NCI-H510A treated with DMSO at 0.1 percent for 48 hours (cell line): ENCODE measurements at regions not wholly inside any gene's neighbourhood (a gene's known extent, or its start where the extent isn't known, plus 50 kb on each side); places are given as distances from the start of the nearest gene placed in this dataset.
"Not testable (repeated sequence)": the region's sequence is repeated elsewhere in the genome, so short reads cannot be mapped to it uniquely, and the experiment has no call there.

Source experiments
- DNase-seq: peaks from one replicate; lab custom pipeline; 2025; lab: John Stamatoyannopoulos, UW

GRCh38 chr3:22691856-22692628 lies 511.1 kb upstream of the UBE2E2 start:
- no peak for DNase-seq

GRCh38 chr3:22700876-22701275 lies 502.3 kb upstream of the UBE2E2 start:
- no peak for DNase-seq

- no peak for DNase-seq
Observed at GRCh38 chr3:22704166-22704565, 499.0 kb upstream of the UBE2E2 start.

GRCh38 chr3:22704571-22705354 lies 498.4 kb upstream of the UBE2E2 start:
- DNase-seq, result no peak

- not testable (repeated sequence) for DNase-seq
Observed at GRCh38 chr3:22706922-22707321, 496.2 kb upstream of the UBE2E2 start.

- DNase-seq, result no peak
Observed at GRCh38 chr3:22713936-22714335, 489.2 kb upstream of the UBE2E2 start.

GRCh38 chr3:22714749-22715148 lies 488.4 kb upstream of the UBE2E2 start:
- DNase-seq, result no peak

GRCh38 chr3:22720596-22720995 lies 482.5 kb upstream of the UBE2E2 start:
- DNase-seq, result no peak

- no peak for DNase-seq
Observed at GRCh38 chr3:22724420-22724819, 478.7 kb upstream of the UBE2E2 start.

- DNase-seq, result no peak
Observed at GRCh38 chr3:22728406-22728805, 474.7 kb upstream of the UBE2E2 start.

- no peak for DNase-seq
Observed at GRCh38 chr3:22729212-22729611, 473.9 kb upstream of the UBE2E2 start.

- no peak for DNase-seq
Observed at GRCh38 chr3:22729981-22730380, 473.1 kb upstream of the UBE2E2 start.

- no peak for DNase-seq
Observed at GRCh38 chr3:22730701-22731100, 472.4 kb upstream of the UBE2E2 start.

GRCh38 chr3:22731901-22732300 lies 471.2 kb upstream of the UBE2E2 start:
- DNase-seq, result no peak

- no peak for DNase-seq
Observed at GRCh38 chr3:22732641-22733040, 470.5 kb upstream of the UBE2E2 start.

GRCh38 chr3:22734207-22734606 lies 468.9 kb upstream of the UBE2E2 start:
- DNase-seq, result no peak

- no peak for DNase-seq
Observed at GRCh38 chr3:22734756-22735155, 468.4 kb upstream of the UBE2E2 start.

- DNase-seq, result no peak
Observed at GRCh38 chr3:22735373-22735772, 467.8 kb upstream of the UBE2E2 start.

- DNase-seq, result not testable (repeated sequence)
Observed at GRCh38 chr3:22743386-22743785, 459.7 kb upstream of the UBE2E2 start.

- no peak for DNase-seq
Observed at GRCh38 chr3:22745321-22745720, 457.8 kb upstream of the UBE2E2 start.

- DNase-seq, result no peak
Observed at GRCh38 chr3:22746221-22746620, 456.9 kb upstream of the UBE2E2 start.

- DNase-seq, result no peak
Observed at GRCh38 chr3:22748453-22749045, 454.6 kb upstream of the UBE2E2 start.
